SK-N-MC (cell line): ENCODE measurements at regions not wholly inside any gene's neighbourhood (a gene's known extent, or its start where the extent isn't known, plus 50 kb on each side); places are given as distances from the start of the nearest gene placed in this dataset.

ENCODE experiments used
- EZH2 ChIP-seq: fragments of 200-600 bp; sonication (generic); IDR thresholded peaks from one replicate; pipeline ENCODE4 v1.6.1; 2017; ENCODE audit warnings: antibody characterized with exemption
- FOXP2 ChIP-seq: optimal IDR thresholded peaks from 2 replicates; pipeline ENCODE3; 2011; ENCODE audit warnings: mild to moderate bottlenecking, moderate library complexity; ENCODE audit not compliant: insufficient read depth; ENCODE audit errors: extremely low read length, control extremely low read depth
- POLR2AphosphoS5 ChIP-seq: IDR thresholded peaks from 2 replicates; pipeline ENCODE4 v1.6.1; 2012; ENCODE audit warnings: mild to moderate bottlenecking, low read depth, low read length, borderline replicate concordance

DNA sequence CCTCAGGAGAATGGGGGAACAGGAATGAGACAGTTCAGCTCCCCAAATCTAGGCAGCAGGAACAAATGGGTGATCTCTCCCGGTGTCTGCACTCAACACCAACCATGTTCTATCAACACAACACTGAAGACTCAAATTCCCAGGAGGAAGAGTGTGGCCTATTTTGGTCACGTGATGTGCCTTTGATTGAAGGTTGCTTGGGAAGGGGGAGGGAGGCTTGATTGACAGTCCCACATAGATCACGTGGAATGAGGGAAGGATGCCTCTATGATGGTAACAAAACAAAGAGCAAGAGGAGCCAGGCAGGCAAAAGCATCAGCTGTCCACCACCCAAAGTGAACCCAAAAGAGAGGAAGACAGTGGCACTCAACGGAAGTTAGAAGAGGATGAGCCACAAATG lies 364.8 kb downstream of the KIF16B start:
- no peak for TF ChIP-seq EZH2
- TF ChIP-seq POLR2AphosphoS5 = no peak
- TF ChIP-seq FOXP2 = no peak
